GM23338 (cell line): ENCODE measurements at regions not wholly inside any gene's neighbourhood (a gene's known extent, or its start where the extent isn't known, plus 50 kb on each side); places are given as distances from the start of the nearest gene placed in this dataset.

ENCODE experiments used
- ATAC-seq: fragments of 200-7000 bp; cut with Tn5 transposase; 3 replicates; pipeline ENCODE4 v1.9.1; 2020
- DNase-seq: peaks from one replicate; pipeline ENCODE4 v3.0.0-alpha.2; 2015; ENCODE audit warnings: low spot score
- H2AFZ ChIP-seq: fragments of 200-600 bp; sonication (generic); 2 replicates; pipeline ENCODE4 v1.8.0; 2016; ENCODE audit warnings: antibody characterized with exemption, mild to moderate bottlenecking, moderate library complexity
- H3F3A ChIP-seq: fragments of 200-600 bp; sonication (generic); replicated peaks from 2 replicates; pipeline ENCODE4 v1.8.0; 2017; ENCODE audit warnings: antibody characterized with exemption, mixed run types, low read depth
- H3K27ac ChIP-seq: fragments of 200-600 bp; sonication (generic); 2 replicates; pipeline ENCODE4 v1.6.1; 2016; ENCODE audit warnings: low read depth
- H3K27me3 ChIP-seq: fragments of 200-600 bp; sonication (generic); 2 replicates; pipeline ENCODE4 v1.8.0; 2016; ENCODE audit warnings: mild to moderate bottlenecking, mixed run types, moderate library complexity; ENCODE audit not compliant: insufficient read depth
- H3K36me3 ChIP-seq: fragments of 200-600 bp; sonication (generic); 2 replicates; pipeline ENCODE4 v1.8.0; 2016; ENCODE audit warnings: mild to moderate bottlenecking; ENCODE audit not compliant: insufficient read depth
- H3K4me1 ChIP-seq: fragments of 200-600 bp; sonication (generic); 2 replicates; pipeline ENCODE4 v1.8.0; 2016; ENCODE audit warnings: mild to moderate bottlenecking, moderate library complexity; ENCODE audit not compliant: insufficient read depth
- H3K4me2 ChIP-seq: fragments of 200-600 bp; sonication (generic); 2 replicates; pipeline ENCODE4 v1.7.1; 2017; ENCODE audit warnings: mixed run types
- H3K4me3 ChIP-seq: fragments of 200-600 bp; sonication (generic); 2 replicates; pipeline ENCODE4 v1.6.1; 2016; ENCODE audit warnings: mixed run types
- H3K79me2 ChIP-seq: fragments of 200-600 bp; sonication (generic); replicated peaks from 2 replicates; pipeline ENCODE4 v1.8.0; 2017; ENCODE audit warnings: mild to moderate bottlenecking; ENCODE audit not compliant: insufficient read depth
- H3K9me2 ChIP-seq: fragments of 200-600 bp; sonication (generic); 2 replicates; pipeline ENCODE4 v1.8.0; 2017; ENCODE audit not compliant: insufficient read depth
- H4K20me1 ChIP-seq: fragments of 200-600 bp; sonication (generic); replicated peaks from 2 replicates; pipeline ENCODE4 v1.8.0; 2017; ENCODE audit warnings: mild to moderate bottlenecking; ENCODE audit not compliant: insufficient read depth
- H3K27ac Mint-ChIP-seq: 2 replicates; pipeline ENCODE4 v1.8.0; 2020; ENCODE audit warnings: inconsistent platforms, mild to moderate bottlenecking, moderate library complexity, mixed read lengths
- H3K27me3 Mint-ChIP-seq: 3 replicates; pipeline ENCODE4 v1.8.0; 2022; ENCODE audit warnings: low read depth, mild to moderate bottlenecking, moderate library complexity, mixed read lengths, inconsistent platforms; ENCODE audit not compliant: insufficient read depth, poor library complexity
- H3K36me3 Mint-ChIP-seq: 3 replicates; pipeline ENCODE4 v1.8.0; 2021; ENCODE audit warnings: low read depth, mild to moderate bottlenecking, inconsistent platforms, moderate library complexity, mixed read lengths
- H3K4me1 Mint-ChIP-seq: 3 replicates; pipeline ENCODE4 v1.8.0; 2020; ENCODE audit warnings: mild to moderate bottlenecking, inconsistent platforms, mixed read lengths
- H3K4me3 Mint-ChIP-seq: 3 replicates; pipeline ENCODE4 v1.8.0; 2021; ENCODE audit warnings: moderate library complexity, mild to moderate bottlenecking, inconsistent platforms, mixed read lengths
- H3K9me3 Mint-ChIP-seq: 3 replicates; pipeline ENCODE4 v1.8.0; 2020; ENCODE audit warnings: moderate library complexity, mild to moderate bottlenecking, inconsistent platforms, mixed read lengths
- CREB1 ChIP-seq: fragments of 250-450 bp; sonication (Bioruptor Pico); IDR thresholded peaks from 2 replicates; pipeline ENCODE4 v1.5.0; 2020; ENCODE audit warnings: low read depth, mild to moderate bottlenecking, moderate library complexity
- CTCF ChIP-seq, 2 experiments: fragments of 200-600 bp in 1 of 2; sonication (generic) in 1 of 2; conservative IDR thresholded peaks; 2 replicates each; pipeline versions ENCODE4 v1.5.1 to v1.6.1; 2016 to 2017; ENCODE audit warnings: antibody characterized with exemption in 2 of 2, low read depth in 2 of 2, mild to moderate bottlenecking in 2 of 2, moderate library complexity in 1 of 2
- EZH2 ChIP-seq: fragments of 200-600 bp; sonication (generic); IDR thresholded peaks from one replicate; pipeline ENCODE4 v1.8.0; 2017; ENCODE audit warnings: antibody characterized with exemption, mild to moderate bottlenecking, low read depth; ENCODE audit not compliant: unreplicated experiment
- EZH2phosphoT487 ChIP-seq: fragments of 200-600 bp; sonication (generic); IDR thresholded peaks from one replicate; pipeline ENCODE4 v1.8.1; 2018; ENCODE audit warnings: antibody characterized with exemption; ENCODE audit not compliant: unreplicated experiment
- POLR2AphosphoS5 ChIP-seq: IDR thresholded peaks from 2 replicates; pipeline ENCODE4 v1.6.1; 2016; ENCODE audit warnings: antibody characterized with exemption, low read depth
- REST ChIP-seq: IDR thresholded peaks from one replicate; pipeline ENCODE4 v1.6.1; 2018; ENCODE audit warnings: antibody characterized with exemption; ENCODE audit not compliant: unreplicated experiment
- STAT1 ChIP-seq: IDR thresholded peaks from one replicate; pipeline ENCODE4 v1.6.1; 2016; ENCODE audit warnings: antibody characterized with exemption; ENCODE audit not compliant: unreplicated experiment
- ZNF331 ChIP-seq: fragments of 250-450 bp; sonication (Bioruptor Pico); IDR thresholded peaks from 2 replicates; pipeline ENCODE4 v1.5.0; 2020; ENCODE audit warnings: low read depth, mild to moderate bottlenecking, moderate library complexity
- ZNF462 ChIP-seq: fragments of 250-450 bp; sonication (Bioruptor Pico); IDR thresholded peaks from 2 replicates; pipeline ENCODE4 v1.5.0; 2020; ENCODE audit warnings: mild to moderate bottlenecking, moderate library complexity

- TF ChIP-seq REST, result no peak
- TF ChIP-seq STAT1, result no peak
- no peak for TF ChIP-seq ZNF331
- TF ChIP-seq CREB1 (CRISPR knock-in tag), result no peak
- no peak for TF ChIP-seq CTCF (conservative IDR thresholded peaks at IDR 0.05; ENCODE audit: low read depth in 2 of 2)
Observed at GRCh38 chr1:25026304-25026703, 96.2 kb upstream of the RUNX3 start (continued).

- Histone ChIP-seq H4K20me1 (no peaks in the 10 kb centered on the region), H3K27ac (no peak overlapping the region), H3K36me3 (no peaks in the 10 kb centered on the region), H3K4me3 (no peak overlapping the region), H2AFZ (no peak overlapping the region), H3F3A (no peaks in the 10 kb centered on the region), H3K27me3 (no peaks in the 10 kb centered on the region), H3K4me2 (no peak overlapping the region), H3K9me2 (no peaks in the 10 kb centered on the region), H3K4me1 (peaks cover 10% of the 10 kb centered on the region), H3K79me2 (no peaks in the 10 kb centered on the region)
- Mint-ChIP-seq H3K9me3 (no peaks in the 10 kb centered on the region; the same call in 1 of the 3 replicates), H3K4me1 (peaks cover 25% of the 10 kb centered on the region), H3K27ac (no peak overlapping the region), H3K27me3 (peaks cover 8% of the 10 kb centered on the region), H3K4me3 (no peak overlapping the region), H3K36me3 (peaks cover 3% of the 10 kb centered on the region; the same call in 2 of the 3 replicates)
- DNase-seq, result no peak
- ATAC-seq, result no peak
- TF ChIP-seq POLR2AphosphoS5 (no peak), REST (no peak), EZH2phosphoT487 (no peak), EZH2 (no peak), ZNF462 (no peak)
Observed at GRCh38 chr1:25024615-25025350, 94.7 kb upstream of the RUNX3 start.
